Coronary artery (tissue), 2 donors: ENCODE measurements at regions not wholly inside any gene's neighbourhood (a gene's known extent, or its start where the extent isn't known, plus 50 kb on each side); places are given as distances from the start of the nearest gene placed in this dataset.

Source experiments
- DNase-seq: peaks from one replicate; pipeline ENCODE4 v3.0.0-alpha.2; 2017; ENCODE audit warnings: low spot score
- H3K27ac ChIP-seq, 2 donors: fragments of 200-600 bp; sonication (generic); one replicate each; pipeline ENCODE4 v1.5.1; 2016 to 2019
- H3K4me3 ChIP-seq: fragments of 200-600 bp; sonication (generic); 2 replicates; pipeline ENCODE4 v1.5.1; 2016; ENCODE audit warnings: mild to moderate bottlenecking, moderate library complexity
- CTCF ChIP-seq: fragments of 200-600 bp; sonication (generic); IDR thresholded peaks from one replicate; pipeline ENCODE4 v1.5.1; 2019; ENCODE audit warnings: antibody characterized with exemption

GRCh38 chr3:153079386-153079785 is 82.6 kb upstream of the RAP2B start:
- DNase-seq: no peak
- TF ChIP-seq CTCF: no peak
- H3K27ac ChIP-seq: no peak overlapping the region
- no peak overlapping the region for H3K4me3 ChIP-seq

GRCh38 chr3:153080778-153081240 is 81.2 kb upstream of the RAP2B start:
- Histone ChIP-seq H3K27ac (no peak overlapping the region), H3K4me3 (no peak overlapping the region)
- DNase-seq: no peak
- TF ChIP-seq CTCF: no peak

- no peak for TF ChIP-seq CTCF
- H3K27ac ChIP-seq: no peak overlapping the region
- H3K4me3 ChIP-seq: no peak overlapping the region
- DNase-seq: no peak
Observed at GRCh38 chr3:153084431-153084830, 77.6 kb upstream of the RAP2B start.

- no peak for TF ChIP-seq CTCF
- no peak overlapping the region for H3K27ac ChIP-seq
- no peak overlapping the region for H3K4me3 ChIP-seq
- no peak for DNase-seq
Observed at GRCh38 chr3:153087595-153088566, 74.1 kb upstream of the RAP2B start.

GRCh38 chr3:153089620-153090019 is 72.4 kb upstream of the RAP2B start:
- no peak for TF ChIP-seq CTCF
- no peak for DNase-seq
- Histone ChIP-seq H3K4me3 (no peak overlapping the region), H3K27ac (no peak overlapping the region)

- DNase-seq: no peak
- no peak for TF ChIP-seq CTCF
- H3K4me3 ChIP-seq: no peak overlapping the region
- H3K27ac ChIP-seq: no peak overlapping the region
Observed at GRCh38 chr3:153090973-153091372, 71.1 kb upstream of the RAP2B start.

GRCh38 chr3:153093629-153094028 is 68.4 kb upstream of the RAP2B start:
- H3K27ac ChIP-seq: no peak overlapping the region
- no peak for TF ChIP-seq CTCF
- no peak overlapping the region for H3K4me3 ChIP-seq
- DNase-seq: no peak
